ENCODE measurements at regions not wholly inside any gene's neighbourhood (a gene's known extent, or its start where the extent isn't known, plus 50 kb on each side); places are given as distances from the start of the nearest gene placed in this dataset.
"Not testable (repeated sequence)": the region's sequence is repeated elsewhere in the genome, so short reads cannot be mapped to it uniquely, and the experiment has no call there.

DNA sequence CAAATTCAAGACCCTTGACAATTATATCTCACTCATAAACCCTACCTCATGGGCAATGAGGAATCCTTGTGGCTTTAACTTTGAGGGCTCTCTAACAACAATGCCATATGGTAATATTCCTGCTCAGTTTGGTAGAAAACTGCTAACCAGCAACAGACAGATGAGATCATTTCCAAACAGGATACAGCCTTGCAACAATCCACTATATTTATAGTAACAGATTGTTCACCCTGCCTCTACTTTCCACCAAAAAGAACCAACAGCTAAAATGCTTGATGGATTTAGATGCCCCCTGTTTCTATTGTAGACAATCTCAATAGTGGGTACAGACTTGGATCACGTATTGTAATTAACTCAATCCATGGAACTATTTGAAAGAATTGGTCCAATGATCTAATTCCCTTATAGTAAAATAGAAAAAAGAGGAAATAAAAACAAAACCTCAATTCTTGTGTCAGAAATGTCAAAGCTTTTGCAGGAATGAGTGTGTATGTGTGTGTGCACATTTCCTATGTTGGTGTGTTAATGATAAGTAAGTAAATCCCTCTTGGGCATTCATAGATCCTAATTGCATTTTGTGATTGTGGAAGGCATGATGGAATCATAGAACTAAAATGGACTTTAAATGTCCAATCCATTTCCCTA, 100.0 kb upstream of the EDEM3 start:
- no peak for DNase-seq (ENCODE audit: low spot score)

DNA sequence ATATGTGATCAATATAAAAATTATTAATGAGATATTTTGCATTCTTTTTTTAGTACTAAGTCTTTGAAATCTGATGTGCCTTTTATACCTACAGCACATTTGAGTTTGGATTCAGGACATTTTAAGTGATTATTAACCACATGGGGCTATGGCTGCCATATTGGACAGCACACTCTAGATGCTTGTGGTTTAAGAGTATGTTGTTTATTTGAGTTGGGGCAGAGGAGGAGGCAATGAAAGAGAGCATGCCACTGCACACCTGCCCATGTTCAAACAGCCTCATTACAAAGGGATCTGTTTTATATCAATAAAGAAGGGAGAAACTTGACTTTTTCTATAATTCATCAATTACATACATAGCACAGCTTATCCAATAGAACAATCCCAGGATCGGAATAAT, 99.4 kb upstream of the EDEM3 start:
- no peak for DNase-seq (ENCODE audit: low spot score)

DNA sequence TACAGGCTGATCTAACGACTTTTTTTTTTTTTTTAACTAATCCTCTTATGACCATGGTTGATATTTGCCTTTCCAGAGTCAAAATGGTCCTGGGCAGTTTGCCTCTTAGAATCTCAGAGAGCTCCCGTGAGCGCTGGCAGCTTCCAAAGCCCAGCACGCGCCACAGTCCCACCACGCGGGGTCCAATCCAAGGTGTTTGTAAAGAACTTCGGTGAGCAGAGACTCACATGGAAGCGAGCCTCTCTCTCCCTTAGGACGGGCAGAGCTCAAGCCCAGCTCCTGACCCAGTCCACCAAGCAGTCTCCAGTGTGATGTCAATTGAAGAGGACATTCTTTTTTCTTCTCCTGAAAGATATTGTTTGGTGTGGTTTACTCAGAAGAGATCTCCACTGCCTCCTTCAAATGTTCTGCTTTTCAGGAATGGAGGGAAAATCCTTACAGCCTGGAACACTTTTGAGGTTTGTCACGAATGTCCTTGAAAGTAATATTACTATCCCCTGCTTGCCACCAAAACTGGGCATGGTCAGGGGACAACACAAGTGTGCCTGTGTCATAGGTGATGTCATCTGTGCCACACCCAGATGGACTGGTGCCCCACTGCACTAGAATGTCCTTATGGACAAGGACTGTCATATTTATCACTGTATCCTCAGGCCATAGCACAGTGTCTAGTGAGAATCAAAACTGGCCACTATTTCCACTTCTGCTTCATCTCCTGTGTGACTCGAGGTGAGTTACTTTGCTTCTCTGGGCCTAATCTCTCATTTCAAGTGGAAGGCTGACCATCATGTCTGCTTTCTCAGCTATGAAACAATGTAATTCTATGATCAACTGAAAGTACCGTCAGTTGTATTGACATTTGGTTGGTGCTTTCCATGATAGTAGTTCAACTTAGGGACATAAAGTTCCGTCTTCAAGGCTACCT, 97.4 kb upstream of the EDEM3 start:
- no peak for DNase-seq (ENCODE audit: low spot score)

DNA sequence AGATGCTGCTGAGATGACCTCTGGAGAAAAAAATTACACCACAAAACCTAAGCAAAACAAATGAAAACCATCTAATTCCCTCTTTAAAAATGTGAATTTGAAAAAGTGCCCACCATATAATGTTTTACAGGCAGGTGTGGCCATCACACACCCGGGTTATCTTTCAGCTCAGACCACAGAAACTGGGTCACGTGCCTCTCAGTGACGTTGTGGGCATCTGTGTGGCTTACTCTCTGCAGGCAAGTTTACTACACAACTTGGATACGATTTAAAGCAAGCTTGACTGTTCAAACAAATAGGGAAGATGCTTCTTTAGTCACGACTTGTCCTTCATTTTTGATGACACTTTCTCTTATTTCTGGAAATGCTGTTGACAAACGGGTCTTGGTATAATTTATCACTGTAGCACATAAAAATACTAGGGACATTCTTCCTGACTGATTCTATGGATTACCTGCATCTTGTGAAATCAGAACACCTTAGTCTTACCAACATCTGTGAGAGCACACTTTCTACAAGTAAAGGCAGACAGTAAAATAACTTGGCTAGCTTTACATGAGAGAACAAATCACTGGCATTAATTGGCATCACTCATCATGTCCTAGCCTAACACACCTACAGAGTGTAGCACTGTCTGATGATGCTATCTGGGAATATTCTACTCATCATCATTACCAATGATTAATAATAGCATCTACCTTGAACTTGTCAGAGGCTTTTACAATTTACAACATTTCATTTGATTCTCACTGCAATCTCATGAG, 89.3 kb upstream of the EDEM3 start:
- no peak for DNase-seq (ENCODE audit: low spot score)

DNA sequence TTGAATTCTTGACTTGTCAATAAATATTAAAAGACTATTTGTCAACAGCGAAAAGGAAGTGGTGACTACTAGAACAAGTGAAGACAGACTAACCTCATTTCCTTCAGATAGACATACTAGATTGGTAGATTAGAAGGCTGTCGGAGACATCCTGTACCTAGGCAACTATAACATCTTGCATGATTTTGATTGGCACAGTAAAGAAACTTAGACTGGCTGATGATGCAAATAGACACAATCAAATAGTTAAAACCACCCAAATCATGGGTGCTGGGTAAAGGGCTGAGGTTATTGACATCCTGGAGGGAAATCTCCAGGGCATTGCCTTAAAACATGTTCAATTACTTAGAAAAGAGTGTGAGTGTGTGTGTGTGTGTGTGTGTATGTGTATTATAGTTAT, 85.9 kb upstream of the EDEM3 start:
- DNase-seq (ENCODE audit: low spot score) = no peak

DNA sequence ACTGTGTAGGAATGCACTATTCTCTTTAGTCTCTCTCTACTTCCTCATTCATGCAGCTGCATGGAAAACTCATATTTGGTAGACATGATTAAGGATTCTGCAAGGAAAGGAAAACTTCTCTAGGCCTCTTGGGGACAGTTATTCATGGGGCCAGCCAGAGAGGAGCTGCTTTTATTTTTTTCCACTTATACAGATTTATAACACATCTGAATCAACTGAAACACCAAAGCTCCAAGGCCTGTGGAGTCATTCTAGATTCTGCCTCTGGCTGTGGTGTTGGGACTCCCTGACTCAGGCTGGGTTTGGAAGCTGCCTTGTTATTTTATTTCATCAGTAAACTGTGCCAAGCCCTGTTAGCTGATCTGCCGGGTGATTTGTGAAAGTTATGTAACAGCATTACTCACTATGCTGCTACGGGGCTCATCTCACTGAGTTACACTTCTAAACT, 83.9 kb upstream of the EDEM3 start:
- DNase-seq (ENCODE audit: low spot score) = peak; percentile 40

DNA sequence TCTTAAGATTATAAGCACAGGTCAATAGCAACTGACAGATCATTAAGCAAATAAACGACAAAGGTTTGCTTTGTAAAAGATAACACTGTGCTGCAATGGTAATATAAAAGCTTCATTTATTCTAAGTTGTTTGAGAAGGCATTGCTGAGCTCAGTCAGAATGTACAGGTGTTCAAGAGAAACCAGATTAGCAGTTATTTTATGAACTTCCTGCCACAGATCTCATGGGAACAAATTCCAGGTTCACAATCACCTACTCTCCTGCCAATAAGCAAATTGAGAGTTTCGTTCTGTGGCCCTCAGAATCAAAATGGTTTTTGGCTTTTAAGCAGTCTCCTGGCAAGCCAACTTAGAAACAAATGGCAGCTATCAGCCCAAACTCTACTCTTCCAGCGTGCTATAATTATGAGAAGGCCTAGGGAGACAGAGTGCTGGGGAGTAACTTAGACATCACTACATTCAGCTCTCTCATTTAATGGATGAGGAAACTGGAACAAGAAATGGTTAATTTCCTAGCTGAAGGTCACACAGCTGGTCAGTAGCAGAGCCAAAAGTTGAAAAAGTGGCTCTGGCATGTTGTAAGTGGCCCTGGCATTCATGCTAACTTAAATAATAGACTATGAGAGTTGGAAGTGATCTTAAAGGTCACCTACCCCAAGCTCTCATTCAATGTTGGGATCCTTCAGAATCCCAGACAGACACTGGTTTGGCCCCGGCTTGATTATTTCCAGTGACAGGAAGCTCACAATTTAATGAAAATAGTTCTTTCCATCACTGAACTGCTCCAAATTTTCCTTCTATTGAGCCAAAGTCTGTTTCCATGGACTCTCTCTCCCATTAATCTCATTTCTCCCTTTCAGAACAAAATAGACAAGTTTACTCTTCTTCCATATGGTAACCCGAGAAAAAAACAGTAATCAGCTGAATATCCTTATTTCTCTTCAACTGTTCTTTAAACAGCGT, 82.6 kb upstream of the EDEM3 start:
- DNase-seq (ENCODE audit: low spot score) = no peak

DNA sequence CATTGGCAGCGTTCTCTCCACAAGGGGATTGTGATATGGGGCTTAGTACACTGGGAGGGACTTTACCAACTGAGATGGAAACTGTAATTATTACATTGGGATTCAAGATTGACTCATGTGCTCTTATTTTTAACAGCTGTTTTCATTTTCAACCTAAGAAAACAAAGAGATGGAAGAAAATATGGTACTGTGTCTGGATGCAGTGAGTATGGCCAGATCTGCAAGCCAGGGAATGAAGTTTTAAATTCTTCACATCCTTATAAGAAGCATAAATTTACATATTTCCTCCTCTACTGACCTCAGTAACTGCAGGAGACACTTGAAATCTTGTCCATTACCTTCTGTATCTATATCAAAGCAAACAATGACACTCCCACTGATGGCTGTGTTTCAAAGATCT, 81.5 kb upstream of the EDEM3 start:
- DNase-seq (ENCODE audit: low spot score) = no peak

DNA sequence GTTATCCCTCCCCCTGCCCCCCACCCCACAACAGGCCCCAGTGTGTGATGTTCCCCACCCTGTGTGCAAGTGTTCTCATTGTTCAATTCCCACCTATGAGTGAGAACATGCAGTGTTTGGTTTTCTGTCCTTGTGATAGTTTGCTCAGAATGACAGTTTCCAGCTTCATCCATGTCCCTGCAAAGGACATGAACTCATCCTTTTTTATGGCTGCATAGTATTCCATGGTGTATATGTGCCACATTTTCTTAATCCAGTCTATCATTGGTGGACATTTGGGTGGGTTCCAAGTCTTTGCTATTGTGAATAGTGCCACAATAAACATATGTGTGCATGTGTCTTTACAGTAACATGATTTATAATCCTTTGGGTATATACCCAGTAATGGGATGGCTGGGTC, 79.3 kb upstream of the EDEM3 start:
- not testable (repeated sequence) for DNase-seq (ENCODE audit: low spot score)

DNA sequence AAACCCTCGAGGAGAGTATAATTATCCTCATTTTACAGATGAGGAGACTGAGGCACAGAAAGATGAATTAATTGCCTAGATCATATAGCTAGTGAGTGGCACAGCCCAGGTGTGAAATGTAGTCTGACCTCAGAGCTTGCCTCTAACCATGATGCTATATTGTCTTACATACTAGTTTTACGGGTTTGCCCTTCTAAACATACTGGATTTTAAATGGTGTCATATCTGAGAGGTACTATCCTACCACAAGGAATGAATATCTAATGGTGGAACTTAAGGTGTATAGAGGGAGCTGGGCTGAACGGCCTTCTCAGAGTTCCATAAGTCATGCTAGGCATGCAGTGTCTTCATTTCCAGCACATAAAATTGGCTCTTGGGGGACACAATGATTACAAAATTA, 77.9 kb upstream of the EDEM3 start:
- DNase-seq (ENCODE audit: low spot score) = no peak

DNA sequence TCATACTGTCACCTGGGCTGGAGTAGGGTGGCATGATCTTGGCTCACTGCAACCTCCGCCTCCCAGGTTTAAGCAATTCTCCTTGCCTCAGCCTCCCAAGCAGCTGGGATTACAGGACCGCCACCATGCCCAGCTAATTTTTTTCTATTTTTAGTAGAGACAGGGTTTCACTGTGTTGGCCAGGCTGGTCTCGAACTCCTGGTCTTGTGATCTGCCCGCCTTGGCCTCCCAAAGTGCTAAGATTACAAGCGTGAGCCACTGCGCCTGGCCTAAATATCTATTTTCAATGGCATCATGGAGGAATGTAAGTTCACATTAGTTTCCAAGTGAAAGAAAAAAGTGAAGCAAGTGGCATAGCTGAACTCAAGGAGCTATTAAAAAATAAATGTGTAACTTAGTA, 74.8 kb upstream of the EDEM3 start:
- DNase-seq (ENCODE audit: low spot score) = not testable (repeated sequence)

DNA sequence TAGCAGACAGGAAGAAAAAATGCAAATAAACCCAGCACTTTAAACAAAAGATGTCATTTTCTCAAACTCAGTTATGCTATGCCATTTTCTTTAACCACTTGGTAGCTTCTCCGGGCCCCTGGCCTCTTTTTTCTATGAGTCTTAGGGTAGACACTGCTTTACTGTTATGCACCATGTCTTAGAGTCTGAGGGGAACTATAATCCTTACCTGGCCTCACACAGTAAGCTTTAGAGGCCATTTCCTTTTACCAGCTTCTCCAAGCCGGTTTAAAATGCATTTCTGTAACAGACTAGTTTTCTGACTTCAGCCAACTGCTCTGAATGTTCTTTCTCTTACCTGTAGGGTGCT, 73.7 kb upstream of the EDEM3 start:
- no peak for DNase-seq (ENCODE audit: low spot score)

DNA sequence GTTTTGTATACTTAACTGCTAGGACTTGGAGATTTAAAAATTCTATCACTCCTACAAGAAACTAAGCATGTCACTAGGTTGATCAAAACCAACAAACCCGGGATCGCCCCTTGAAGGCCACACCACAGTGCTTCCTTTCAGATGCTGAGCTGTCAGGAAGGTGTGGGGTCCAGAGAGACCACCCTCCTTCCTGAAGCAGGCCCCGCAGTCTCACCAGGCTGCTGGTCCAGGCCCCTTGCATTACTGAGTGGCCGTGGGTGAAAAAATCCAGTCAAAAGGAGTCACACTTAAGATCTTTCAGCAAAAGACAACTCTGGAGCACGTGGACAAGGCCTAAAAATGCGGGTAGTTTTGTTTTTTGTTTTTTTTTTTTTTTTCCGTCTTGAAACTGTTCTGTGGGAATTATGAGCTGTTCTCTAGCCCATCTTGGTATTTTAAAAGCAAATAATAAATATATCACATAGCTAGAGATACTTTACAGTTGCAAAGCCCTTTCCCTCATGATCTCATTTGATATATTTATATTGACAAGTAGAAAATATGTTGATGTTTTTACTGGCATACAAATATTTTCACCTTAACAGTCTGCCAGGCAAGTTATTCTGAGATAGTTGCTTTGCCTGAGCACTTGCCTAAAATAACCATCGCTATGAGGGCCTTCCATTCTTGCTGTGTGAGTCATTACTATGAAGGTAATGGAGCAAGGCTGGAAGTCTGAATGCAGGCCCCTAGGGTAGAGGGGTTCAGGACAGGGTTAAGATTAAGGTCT, 73.1 kb upstream of the EDEM3 start:
- DNase-seq (ENCODE audit: low spot score) = no peak

DNA sequence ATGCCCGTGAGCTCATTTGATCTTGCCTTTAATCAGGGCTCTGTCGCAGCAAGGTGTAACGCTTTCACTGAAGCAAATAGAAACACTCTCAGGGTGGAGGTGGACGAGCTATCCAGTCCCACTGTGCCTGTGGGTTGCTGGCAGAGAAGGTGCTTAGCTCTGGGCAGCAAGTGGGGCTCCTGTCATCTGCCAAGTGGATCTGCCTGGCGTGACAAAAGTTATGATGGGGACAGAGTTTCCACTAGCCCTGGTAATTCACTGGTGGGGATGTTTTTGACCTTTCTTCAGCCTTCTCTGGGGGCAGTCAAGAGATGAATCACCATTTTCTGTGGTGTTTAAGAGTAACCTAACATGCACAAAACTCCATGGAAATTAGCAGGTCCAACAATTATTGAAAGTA, 71.3 kb upstream of the EDEM3 start:
- no peak for DNase-seq (ENCODE audit: low spot score)

DNA sequence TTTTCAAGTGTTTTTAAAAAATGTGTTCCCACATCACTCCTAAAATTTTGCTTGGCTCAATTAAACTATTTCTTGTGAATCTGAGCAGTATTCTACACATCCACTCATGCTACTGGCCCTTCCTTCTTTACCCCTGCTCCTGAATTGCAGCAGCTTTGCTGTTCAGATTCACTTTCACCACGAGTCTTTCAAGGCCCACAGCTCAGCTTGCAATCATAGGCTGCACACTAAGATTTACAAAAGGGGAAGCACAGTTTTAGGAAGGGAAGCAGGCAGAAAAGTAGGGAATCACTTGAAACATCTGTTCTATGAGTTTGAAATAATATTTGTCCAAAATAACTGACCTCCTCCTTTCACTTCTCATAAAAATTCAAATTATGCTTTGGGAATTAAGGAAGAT, 70.9 kb upstream of the EDEM3 start:
- no peak for DNase-seq (ENCODE audit: low spot score)

DNA sequence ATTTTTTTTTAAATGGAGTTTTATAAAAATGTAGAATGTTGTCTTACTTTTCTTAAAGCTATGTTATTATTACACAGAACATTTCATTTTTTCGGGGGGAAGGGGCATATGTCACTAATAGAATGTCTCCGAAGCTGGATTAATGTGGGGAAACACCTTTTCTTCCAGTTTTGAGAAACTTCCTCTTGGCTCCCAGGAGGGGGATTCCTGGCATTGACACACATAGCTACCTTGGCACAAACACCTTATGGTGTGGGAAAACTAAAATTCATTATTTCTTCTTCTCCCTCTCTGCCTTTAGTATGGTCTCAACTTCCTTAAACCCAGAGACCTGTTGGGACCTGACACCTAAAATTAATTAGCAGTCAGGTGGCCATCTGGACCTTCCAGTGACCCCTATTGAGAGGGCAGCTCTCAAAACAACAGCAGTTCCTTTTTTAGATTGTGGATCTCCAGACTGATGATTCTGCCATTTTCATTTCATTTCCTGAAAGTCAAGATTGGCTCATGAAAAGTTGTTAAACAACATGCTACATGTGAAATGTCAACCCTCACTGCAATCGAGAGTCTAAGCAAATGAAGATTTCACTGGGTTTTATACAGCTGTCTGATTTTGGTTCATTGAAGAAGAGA, 70.1 kb upstream of the EDEM3 start:
- no peak for DNase-seq (ENCODE audit: low spot score)

DNA sequence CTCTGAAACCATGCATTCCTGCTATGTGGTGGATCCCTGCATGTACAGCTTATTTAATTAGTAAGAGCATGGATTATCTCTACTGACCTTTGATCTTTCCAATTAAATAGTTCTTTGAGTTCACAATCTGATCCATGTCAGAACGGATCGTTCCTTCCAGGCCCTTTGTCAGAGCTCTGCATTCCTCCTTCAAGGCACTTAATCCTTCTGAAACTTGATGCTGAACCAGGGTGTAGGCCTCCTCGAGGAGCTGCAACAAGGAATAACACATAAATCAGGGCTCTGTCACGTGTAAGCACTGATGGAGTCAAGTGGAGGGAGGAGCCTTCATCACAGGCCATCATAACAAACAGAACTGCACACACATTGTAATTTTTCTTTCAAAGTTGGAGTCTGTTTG, 68.4 kb upstream of the EDEM3 start:
- DNase-seq (ENCODE audit: low spot score) = no peak

DNA sequence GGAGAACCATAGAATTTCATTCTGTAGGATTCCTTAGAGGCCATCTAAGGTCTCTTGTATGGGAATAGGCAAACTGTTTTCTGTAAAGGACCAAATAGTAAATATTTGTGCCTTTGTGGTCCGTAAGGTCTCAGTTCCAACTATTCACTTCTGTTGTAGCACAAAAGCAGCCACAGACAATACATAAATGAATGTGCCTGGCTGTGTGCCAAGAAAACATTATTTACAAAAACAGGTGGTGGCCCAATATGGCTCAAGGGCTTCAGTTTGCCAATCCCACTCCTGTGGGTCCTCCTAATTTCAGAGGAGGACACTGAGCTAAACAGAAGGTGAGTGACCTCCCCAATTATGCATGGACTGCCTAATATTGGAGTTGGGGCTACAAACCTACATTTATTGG, 67.6 kb upstream of the EDEM3 start:
- no peak for DNase-seq (ENCODE audit: low spot score)

DNA sequence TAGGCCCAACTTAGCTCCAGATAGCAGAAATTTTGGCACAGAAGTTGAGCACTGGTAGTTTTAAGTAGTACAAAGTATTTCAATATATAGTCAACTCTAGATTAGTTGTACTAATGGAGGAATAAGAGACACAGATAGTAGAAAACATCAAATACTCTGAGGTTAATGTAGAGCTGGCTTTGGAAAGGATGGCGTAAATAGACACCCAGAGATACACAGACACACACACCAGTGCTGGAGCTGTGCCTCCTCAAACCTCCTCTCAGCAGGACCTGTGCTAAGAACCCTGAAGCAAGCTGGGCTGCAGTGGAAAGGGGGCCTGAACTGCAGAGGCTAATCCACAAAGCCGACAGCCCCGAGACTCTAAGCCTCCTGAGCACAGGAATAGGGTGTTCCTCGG, 67.0 kb upstream of the EDEM3 start:
- DNase-seq (ENCODE audit: low spot score) = no peak

DNA sequence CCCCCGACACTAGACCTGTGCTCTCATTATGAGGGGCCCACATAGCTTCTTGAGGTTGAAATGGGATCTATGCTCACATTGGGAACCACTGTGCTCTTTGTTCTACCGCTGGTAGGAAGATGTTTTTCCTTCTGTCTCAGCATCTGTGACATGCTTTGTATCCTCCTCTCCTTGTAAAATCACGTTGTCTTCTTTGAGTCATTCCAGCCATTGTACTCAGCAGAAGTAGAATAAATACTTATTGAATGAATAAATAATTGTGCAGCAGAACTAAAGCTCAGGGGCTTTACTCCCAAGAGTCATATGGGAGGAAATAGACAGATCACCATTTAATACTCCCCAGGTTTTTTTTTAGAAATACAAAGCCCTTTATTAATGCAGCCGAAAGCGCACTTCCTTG, 66.3 kb upstream of the EDEM3 start:
- DNase-seq (ENCODE audit: low spot score) = no peak

Data from RKO (cell line).